PC-9 (cell line): ENCODE measurements at regions not wholly inside any gene's neighbourhood (a gene's known extent, or its start where the extent isn't known, plus 50 kb on each side); places are given as distances from the start of the nearest gene placed in this dataset.

Experiments used
- BruUV-seq: library from RNA; stranded (reverse); fragments of 400-500 nt; replicated peaks from 2 replicates; lab custom pipeline; 2021; lab: Mats Ljungman, UMichigan
- CTCF ChIA-PET: fragments of 300-600 bp; sonication (Branson Sonifier 250); formaldehyde crosslinking; loops from one replicate; lab custom pipeline; 2022; ENCODE audit warnings: antibody characterized with exemption; lab: Charles Lee
- POLR2A ChIA-PET: fragments of 300-600 bp; sonication (Branson Sonifier 250); formaldehyde crosslinking; loops from one replicate; lab custom pipeline; 2022; ENCODE audit warnings: antibody characterized with exemption; ENCODE audit not compliant: unreplicated experiment; lab: Charles Lee
- DNase-seq, 2 experiments: peaks; one replicate each; pipeline versions ENCODE4 v3.0.0 to v3.0.0-alpha.2; 2015 to 2022; ENCODE audit warnings: mixed read lengths in 1 of 2
- H2AFZ ChIP-seq: fragments of 200-600 bp; sonication (generic); 2 replicates; pipeline ENCODE4 v1.8.1; 2017; ENCODE audit warnings: antibody characterized with exemption
- H3F3A ChIP-seq: fragments of 200-600 bp; sonication (generic); 2 replicates; pipeline ENCODE4 v1.8.1; 2017; ENCODE audit warnings: antibody characterized with exemption, mild to moderate bottlenecking, low read depth; ENCODE audit not compliant: insufficient read depth
- H3K27ac ChIP-seq: fragments of 200-600 bp; sonication (generic); 2 replicates; pipeline ENCODE4 v1.6.1; 2016; ENCODE audit warnings: mixed run types
- H3K27me3 ChIP-seq: fragments of 200-600 bp; sonication (generic); 2 replicates; pipeline ENCODE4 v1.6.1; 2016; ENCODE audit warnings: low read depth, mixed run types; ENCODE audit not compliant: insufficient read depth
- H3K36me3 ChIP-seq: fragments of 200-600 bp; sonication (generic); 2 replicates; pipeline ENCODE4 v1.6.1; 2016; ENCODE audit warnings: low read depth, mixed run types
- H3K4me1 ChIP-seq: fragments of 200-600 bp; sonication (generic); replicated peaks from 2 replicates; pipeline ENCODE4 v1.6.1; 2016; ENCODE audit warnings: mixed run types; ENCODE audit not compliant: insufficient read depth
- H3K4me2 ChIP-seq: fragments of 200-600 bp; sonication (generic); 2 replicates; pipeline ENCODE4 v1.6.1; 2017; ENCODE audit warnings: mixed run types
- H3K4me3 ChIP-seq: fragments of 200-600 bp; sonication (generic); 2 replicates; pipeline ENCODE4 v1.6.1; 2016; ENCODE audit warnings: mixed run types
- H3K79me2 ChIP-seq: fragments of 200-600 bp; sonication (generic); 2 replicates; pipeline ENCODE4 v1.6.1; 2017; ENCODE audit warnings: low read depth, mixed run types
- H3K9me2 ChIP-seq: fragments of 200-600 bp; sonication (generic); 2 replicates; pipeline ENCODE4 v1.8.1; 2017; ENCODE audit warnings: mild to moderate bottlenecking; ENCODE audit not compliant: insufficient read depth
- H3K9me3 ChIP-seq: fragments of 200-600 bp; sonication (generic); 2 replicates; pipeline ENCODE4 v1.8.1; 2016; ENCODE audit warnings: low read depth; ENCODE audit not compliant: insufficient read depth
- H4K20me1 ChIP-seq: fragments of 200-600 bp; sonication (generic); 2 replicates; pipeline ENCODE4 v1.8.1; 2017; ENCODE audit not compliant: insufficient read depth
- CTCF ChIP-seq: fragments of 200-600 bp; sonication (generic); conservative IDR thresholded peaks from 2 replicates; pipeline ENCODE4 v1.6.1; 2017; ENCODE audit warnings: mixed run types, antibody characterized with exemption, mild to moderate bottlenecking, moderate library complexity
- EZH2 ChIP-seq: fragments of 200-600 bp; sonication (generic); IDR thresholded peaks from 2 replicates; pipeline ENCODE4 v1.8.0; 2017; ENCODE audit warnings: antibody characterized with exemption, low read depth
- intact Hi-C: fragments of 100-400 bp; cut with micrococcal nuclease; formaldehyde crosslinking; loops from one replicate; pipeline ENCODE4 v1.10.0; 2022; ENCODE audit not compliant: unreplicated experiment

- Histone ChIP-seq H4K20me1 (no peaks in the 10 kb centered on the region), H3K27ac (no peak overlapping the region), H3K36me3 (no peaks in the 10 kb centered on the region), H3K9me2 (no peaks in the 10 kb centered on the region), H3F3A (no peaks in the 10 kb centered on the region), H3K4me3 (no peak overlapping the region), H3K9me3 (no peaks in the 10 kb centered on the region), H3K4me2 (no peak overlapping the region), H3K4me1 (no peaks in the 10 kb centered on the region), H3K27me3 (no peaks in the 10 kb centered on the region), H3K79me2 (no peaks in the 10 kb centered on the region), H2AFZ (no peak overlapping the region)
- intact Hi-C loops: no loop called here
- no TSS peak for BruUV-seq
- TF ChIP-seq CTCF (no peak), EZH2 (no peak)
- no peak for DNase-seq
- CTCF ChIA-PET: no interaction called here
- POLR2A ChIA-PET: no interaction called here
These were observed 130.1 kb upstream of the PIRT start for GRCh38 chr17:10968007-10968406.

- no peaks in the 10 kb centered on the region for H3K36me3 ChIP-seq
- H3K27ac ChIP-seq: no peak overlapping the region
- H3F3A ChIP-seq: no peaks in the 10 kb centered on the region
- no peaks in the 10 kb centered on the region for H4K20me1 ChIP-seq
- H3K4me2 ChIP-seq: no peak overlapping the region
- CTCF ChIA-PET: no interaction called here
- DNase-seq: no peak
- POLR2A ChIA-PET: no interaction called here
- no TSS peak for BruUV-seq
- TF ChIP-seq CTCF: no peak
- no peak for TF ChIP-seq EZH2
- H3K4me3 ChIP-seq: no peak overlapping the region
- no peaks in the 10 kb centered on the region for H3K79me2 ChIP-seq
- no peaks in the 10 kb centered on the region for H3K9me2 ChIP-seq
- peaks cover 4% of the 10 kb centered on the region; the same call in 1 of the 2 replicates for H3K27me3 ChIP-seq
- intact Hi-C loops: no loop called here
- no peaks in the 10 kb centered on the region for H3K9me3 ChIP-seq
- H3K4me1 ChIP-seq: no peaks in the 10 kb centered on the region
- H2AFZ ChIP-seq: no peak overlapping the region
These were observed 118.9 kb upstream of the PIRT start for GRCh38 chr17:10956821-10957220.

GRCh38 chr17:10944819-10945218 lies 106.9 kb upstream of the PIRT start:
- POLR2A ChIA-PET: no interaction called here
- Histone ChIP-seq H3K27me3 (0 out of 2 replicates have a peak, but pooled peaks cover 3% of the 10 kb centered on the region), H3K9me2 (no peaks in the 10 kb centered on the region), H3K36me3 (no peaks in the 10 kb centered on the region), H2AFZ (no peak overlapping the region), H4K20me1 (no peaks in the 10 kb centered on the region), H3K4me3 (no peak overlapping the region), H3K4me1 (no peaks in the 10 kb centered on the region), H3K4me2 (no peak overlapping the region), H3K79me2 (no peaks in the 10 kb centered on the region), H3F3A (no peaks in the 10 kb centered on the region), H3K27ac (no peak overlapping the region), H3K9me3 (no peaks in the 10 kb centered on the region)
- intact Hi-C loops: no loop called here
- BruUV-seq: no TSS peak
- DNase-seq: no peak
- CTCF ChIA-PET: no interaction called here
- TF ChIP-seq EZH2 (no peak), CTCF (no peak)
